Lung (tissue), 11 donors: ENCODE measurements at regions not wholly inside any gene's neighbourhood (a gene's known extent, or its start where the extent isn't known, plus 50 kb on each side); places are given as distances from the start of the nearest gene placed in this dataset.

ENCODE experiments used
- ATAC-seq: fragments of 200-7000 bp; cut with Tn5 transposase; one replicate; pipeline ENCODE4 v1.9.1; 2020; ENCODE audit warnings: moderate number of reproducible peaks; ENCODE audit not compliant: insufficient read depth, low FRiP score
- DNase-seq, 3 donors: peaks; one replicate each; pipeline ENCODE4 v3.0.0-alpha.2; 2013 to 2017
- H3K27ac ChIP-seq, 2 donors: one replicate each; pipeline ENCODE4 v1.5.1; 2013; ENCODE audit warnings: mild to moderate bottlenecking in 2 of 2, moderate library complexity in 2 of 2, control low read depth in 1 of 2, inconsistent platforms in 1 of 2, low read depth in 1 of 2, low read length in 1 of 2
- H3K27me3 ChIP-seq, 3 donors: one replicate each; pipeline ENCODE4 v1.5.1; 2013; ENCODE audit warnings: low read length in 2 of 3; ENCODE audit not compliant: control insufficient read depth in 3 of 3, insufficient read depth in 3 of 3
- H3K36me3 ChIP-seq, 4 donors: one replicate each; pipeline ENCODE4 v1.5.1; 2013; ENCODE audit warnings: low read length in 4 of 4, mild to moderate bottlenecking in 1 of 4, moderate library complexity in 1 of 4; ENCODE audit not compliant: control insufficient read depth in 4 of 4, insufficient read depth in 4 of 4
- H3K4me1 ChIP-seq, 5 donors: one replicate each; pipeline ENCODE4 v1.5.1; 2013; ENCODE audit warnings: low read length in 5 of 5, mild to moderate bottlenecking in 2 of 5, moderate library complexity in 1 of 5; ENCODE audit not compliant: control insufficient read depth in 5 of 5, insufficient read depth in 5 of 5
- H3K4me3 ChIP-seq: one replicate; pipeline ENCODE4 v1.5.1; 2013; ENCODE audit warnings: mild to moderate bottlenecking, control low read depth, moderate library complexity
- H3K9ac ChIP-seq, 2 donors: one replicate each; pipeline ENCODE4 v1.5.1; 2013; ENCODE audit warnings: low read length in 2 of 2, control low read depth in 1 of 2; ENCODE audit not compliant: insufficient read depth in 1 of 2
- H3K9me3 ChIP-seq, 4 donors: one replicate each; pipeline ENCODE4 v1.5.1; 2013; ENCODE audit warnings: low read length in 3 of 4, mild to moderate bottlenecking in 1 of 4, moderate library complexity in 1 of 4; ENCODE audit not compliant: control insufficient read depth in 4 of 4, insufficient read depth in 3 of 4
- CTCF ChIP-seq: IDR thresholded peaks from 2 replicates; pipeline ENCODE4 v1.5.1; 2012; ENCODE audit warnings: mild to moderate bottlenecking; ENCODE audit errors: control extremely low read depth, extremely low read depth
- WGBS, 2 donors: extraction: QIAGEN DNeasy Blood & Tissue Kit; methylation state at CpG; one replicate each; pipeline ENCODE4 v1.1.7; 2013; 5-methylcytosine and 5-hydroxymethylcytosine counted together
- donor health status: control.
- donor health status: control.
- donor health status: Bipolar disorder and iron deficiency.
- donor health status: healthy.
- donor health status: DM: yes; HTN: yes; CAD: no.

GRCh38 chr1:208778417-208778816 lies 534.2 kb upstream of the PLXNA2 start:
- no peak for TF ChIP-seq CTCF
- H3K36me3 ChIP-seq = no peaks in the 10 kb centered on the region
- ATAC-seq = no peak
- no peaks in the 10 kb centered on the region for H3K9me3 ChIP-seq
- H3K27ac ChIP-seq = no peak overlapping the region
- H3K4me1 ChIP-seq = no peaks in the 10 kb centered on the region
- WGBS, 2 donors = 89 to 94% methylated on average over 6 of the region's 6 CpGs
- no peak overlapping the region for H3K4me3 ChIP-seq
- DNase-seq = no peak
- H3K27me3 ChIP-seq = no peaks in the 10 kb centered on the region
- H3K9ac ChIP-seq = no peak overlapping the region

- H3K4me3 ChIP-seq = no peak overlapping the region
- no peak overlapping the region for H3K27ac ChIP-seq
- no peak for TF ChIP-seq CTCF
- H3K36me3 ChIP-seq = no peaks in the 10 kb centered on the region
- no peak overlapping the region for H3K9ac ChIP-seq
- DNase-seq (peak in 1 of 3 donors; percentile 25), ATAC-seq (no peak)
- peaks cover 0 to 2% (median 0%) of the 10 kb centered on the region in 4 donors for H3K9me3 ChIP-seq
- H3K27me3 ChIP-seq = no peaks in the 10 kb centered on the region
- H3K4me1 ChIP-seq = no peaks in the 10 kb centered on the region
- 45 to 68% methylated on average over 3 of the region's 3 CpGs for WGBS, 2 donors
These were observed 537.3 kb upstream of the PLXNA2 start for GRCh38 chr1:208781391-208782045.

GRCh38 chr1:208782186-208782585 lies 538.0 kb upstream of the PLXNA2 start:
- 63 to 65% methylated on average over 4 of the region's 4 CpGs for WGBS, 2 donors
- H3K4me3 ChIP-seq = no peak overlapping the region

More at GRCh38 chr1:208782186-208782585, 538.0 kb upstream of the PLXNA2 start:
- DNase-seq (no peak), ATAC-seq (no peak)
- no peaks in the 10 kb centered on the region for H3K27me3 ChIP-seq
- H3K9me3 ChIP-seq = peaks cover 0 to 2% (median 0%) of the 10 kb centered on the region in 4 donors
- no peak for TF ChIP-seq CTCF
- H3K27ac ChIP-seq = no peak overlapping the region
- H3K4me1 ChIP-seq = no peaks in the 10 kb centered on the region
- H3K9ac ChIP-seq = no peak overlapping the region
- H3K36me3 ChIP-seq = no peaks in the 10 kb centered on the region
